ENCODE measurements at regions not wholly inside any gene's neighbourhood (a gene's known extent, or its start where the extent isn't known, plus 50 kb on each side); places are given as distances from the start of the nearest gene placed in this dataset.

DNA sequence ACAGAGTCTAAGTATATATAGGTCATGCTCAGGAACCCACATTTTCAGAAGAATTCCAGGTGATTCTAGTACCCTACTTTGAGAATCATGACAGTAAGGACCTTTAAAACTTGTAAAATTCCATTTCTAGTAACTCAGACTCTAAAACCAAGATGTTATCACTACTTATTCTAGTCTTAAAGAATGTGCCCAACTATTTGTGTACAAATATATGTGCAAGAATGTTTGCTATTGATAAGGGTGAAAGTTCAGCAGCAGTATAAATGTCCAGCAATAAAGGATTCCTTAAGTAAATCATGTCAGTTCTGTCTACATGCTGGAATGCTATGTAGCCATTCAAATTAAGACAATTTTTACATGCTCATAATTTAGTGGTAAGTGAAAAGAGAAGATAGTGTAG, 71.1 kb upstream of the MAGEB2 start:
- Histone ChIP-seq H4K20me1 (ENCODE audit: insufficient read depth) (no peaks in the 10 kb centered on the region), H3K27ac (ENCODE audit: low read depth in 2 of 2, low read length in 1 of 2) (no peak overlapping the region), H3K4me3 (ENCODE audit: low read depth in 2 of 2, low read length in 1 of 2) (no peak overlapping the region), H3K79me2 (ENCODE audit: insufficient read depth) (no peaks in the 10 kb centered on the region), H3K9me2 (no peaks in the 10 kb centered on the region), H2AFZ (ENCODE audit: low read depth) (no peak overlapping the region), H3K9me3 (no peaks in the 10 kb centered on the region), H3K9ac (no peak overlapping the region), H3F3A (replicated peaks; ENCODE audit: insufficient read depth) (no peaks in the 10 kb centered on the region), H3K27me3 (ENCODE audit: insufficient read depth) (no peaks in the 10 kb centered on the region; the same call in 1 of the 2 replicates), H3K4me2 (no peak overlapping the region), H3K4me1 (ENCODE audit: control insufficient read depth in 1 of 2, insufficient read depth in 2 of 2, low read depth in 1 of 2, low read length in 1 of 2) (no peaks in the 10 kb centered on the region), H3K36me3 (replicated peaks in 1 of 2; ENCODE audit: control insufficient read depth in 1 of 2, insufficient read depth in 2 of 2, low read length in 1 of 2) (no peaks in the 10 kb centered on the region)
- no peak for TF ChIP-seq USF1 (IDR thresholded peaks at IDR 0.05; ENCODE audit: borderline replicate concordance, low read depth)
- TF ChIP-seq JUND (IDR thresholded peaks at IDR 0.05), result no peak
- no peak for TF ChIP-seq GABPA (IDR thresholded peaks at IDR 0.05; ENCODE audit: low read depth)
- TF ChIP-seq POLR2AphosphoS5 (IDR thresholded peaks at IDR 0.05; ENCODE audit: low read depth, low read length), result no peak
- TF ChIP-seq, protein P1, sequence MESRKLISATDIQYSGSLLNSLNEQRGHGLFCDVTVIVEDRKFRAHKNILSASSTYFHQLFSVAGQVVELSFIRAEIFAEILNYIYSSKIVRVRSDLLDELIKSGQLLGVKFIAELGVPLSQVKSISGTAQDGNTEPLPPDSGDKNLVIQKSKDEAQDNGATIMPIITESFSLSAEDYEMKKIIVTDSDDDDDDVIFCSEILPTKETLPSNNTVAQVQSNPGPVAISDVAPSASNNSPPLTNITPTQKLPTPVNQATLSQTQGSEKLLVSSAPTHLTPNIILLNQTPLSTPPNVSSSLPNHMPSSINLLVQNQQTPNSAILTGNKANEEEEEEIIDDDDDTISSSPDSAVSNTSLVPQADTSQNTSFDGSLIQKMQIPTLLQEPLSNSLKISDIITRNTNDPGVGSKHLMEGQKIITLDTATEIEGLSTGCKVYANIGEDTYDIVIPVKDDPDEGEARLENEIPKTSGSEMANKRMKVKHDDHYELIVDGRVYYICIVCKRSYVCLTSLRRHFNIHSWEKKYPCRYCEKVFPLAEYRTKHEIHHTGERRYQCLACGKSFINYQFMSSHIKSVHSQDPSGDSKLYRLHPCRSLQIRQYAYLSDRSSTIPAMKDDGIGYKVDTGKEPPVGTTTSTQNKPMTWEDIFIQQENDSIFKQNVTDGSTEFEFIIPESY (IDR thresholded peaks at IDR 0.05; ENCODE audit: borderline replicate concordance, low read depth), result no peak
- TF ChIP-seq, protein P2, sequence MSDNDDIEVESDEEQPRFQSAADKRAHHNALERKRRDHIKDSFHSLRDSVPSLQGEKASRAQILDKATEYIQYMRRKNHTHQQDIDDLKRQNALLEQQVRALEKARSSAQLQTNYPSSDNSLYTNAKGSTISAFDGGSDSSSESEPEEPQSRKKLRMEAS (IDR thresholded peaks at IDR 0.05; ENCODE audit: low read depth), result no peak
- TF ChIP-seq CTCF (IDR thresholded peaks at IDR 0.05), result no peak
- TF ChIP-seq CHD2 (IDR thresholded peaks at IDR 0.05; ENCODE audit: low read length, partially characterized antibody), result no peak
- TF ChIP-seq RAD21 (IDR thresholded peaks at IDR 0.05; ENCODE audit: low read length), result no peak
- no peak for TF ChIP-seq EP300 (IDR thresholded peaks at IDR 0.05; ENCODE audit: borderline replicate concordance in 1 of 2, low read depth in 1 of 2, low read length in 1 of 2)
- no peak for TF ChIP-seq TAF1 (IDR thresholded peaks at IDR 0.05; ENCODE audit: borderline replicate concordance, low read depth, low read length)
- no peak for TF ChIP-seq NFIC (IDR thresholded peaks at IDR 0.05; ENCODE audit: borderline replicate concordance)
- no peak for TF ChIP-seq EZH2phosphoT487 (IDR thresholded peaks at IDR 0.05; ENCODE audit: borderline replicate concordance, low read depth)
- TF ChIP-seq PBX3 (IDR thresholded peaks at IDR 0.05), result no peak
- no peak for TF ChIP-seq USF2 (IDR thresholded peaks at IDR 0.05; ENCODE audit: borderline replicate concordance, low read depth, low read length)
- TF ChIP-seq RXRA (IDR thresholded peaks at IDR 0.05; ENCODE audit: borderline replicate concordance, low read depth), result no peak
- no peak for TF ChIP-seq TCF12 (IDR thresholded peaks at IDR 0.05)
- CTCF ChIA-PET, result no interaction called here
- DNase-seq, result no peak
- POLR2A ChIA-PET, result no interaction called here

Measured in SK-N-SH (cell line).